Type B pancreatic cell (in vitro differentiated cells): ENCODE measurements at regions not wholly inside any gene's neighbourhood (a gene's known extent, or its start where the extent isn't known, plus 50 kb on each side); places are given as distances from the start of the nearest gene placed in this dataset.

Experiments
- DNase-seq: peaks from one replicate; pipeline ENCODE4 v3.0.0; 2021; ENCODE audit warnings: mixed read lengths; ENCODE audit not compliant: unreplicated experiment; ENCODE audit errors: extremely low spot score
- H3K27ac Mint-ChIP-seq: 2 replicates; pipeline ENCODE4 v1.8.0; 2021; ENCODE audit warnings: mild to moderate bottlenecking, mixed read lengths
- H3K27me3 Mint-ChIP-seq: 2 replicates; pipeline ENCODE4 v1.8.0; 2021; ENCODE audit warnings: mixed read lengths
- H3K36me3 Mint-ChIP-seq: 2 replicates; pipeline ENCODE4 v1.8.0; 2021; ENCODE audit warnings: mixed read lengths
- H3K4me1 Mint-ChIP-seq: one replicate; pipeline ENCODE4 v1.8.0; 2021; ENCODE audit warnings: mixed read lengths; ENCODE audit not compliant: unreplicated experiment
- H3K4me3 Mint-ChIP-seq: 2 replicates; pipeline ENCODE4 v1.8.0; 2021; ENCODE audit warnings: mild to moderate bottlenecking, mixed read lengths
- H3K9me3 Mint-ChIP-seq: 2 replicates; pipeline ENCODE4 v1.8.0; 2021; ENCODE audit warnings: mixed read lengths
- TF ChIP-seq, protein P1 (sequence below): fragments of 200-600 bp; sonication (generic); conservative IDR thresholded peaks from 2 replicates; pipeline ENCODE4 v1.5.0; 2021; ENCODE audit warnings: antibody characterized with exemption, mild to moderate bottlenecking

- Mint-ChIP-seq H3K36me3 (no peaks in the 10 kb centered on the region), H3K27me3 (no peaks in the 10 kb centered on the region), H3K27ac (peak overlapping the region; percentile 89), H3K4me3 (peak overlapping the region; percentile 56), H3K4me1 (peaks cover 18% of the 10 kb centered on the region), H3K9me3 (peaks cover 10% of the 10 kb centered on the region)
- DNase-seq: no peak
- TF ChIP-seq, protein P1, sequence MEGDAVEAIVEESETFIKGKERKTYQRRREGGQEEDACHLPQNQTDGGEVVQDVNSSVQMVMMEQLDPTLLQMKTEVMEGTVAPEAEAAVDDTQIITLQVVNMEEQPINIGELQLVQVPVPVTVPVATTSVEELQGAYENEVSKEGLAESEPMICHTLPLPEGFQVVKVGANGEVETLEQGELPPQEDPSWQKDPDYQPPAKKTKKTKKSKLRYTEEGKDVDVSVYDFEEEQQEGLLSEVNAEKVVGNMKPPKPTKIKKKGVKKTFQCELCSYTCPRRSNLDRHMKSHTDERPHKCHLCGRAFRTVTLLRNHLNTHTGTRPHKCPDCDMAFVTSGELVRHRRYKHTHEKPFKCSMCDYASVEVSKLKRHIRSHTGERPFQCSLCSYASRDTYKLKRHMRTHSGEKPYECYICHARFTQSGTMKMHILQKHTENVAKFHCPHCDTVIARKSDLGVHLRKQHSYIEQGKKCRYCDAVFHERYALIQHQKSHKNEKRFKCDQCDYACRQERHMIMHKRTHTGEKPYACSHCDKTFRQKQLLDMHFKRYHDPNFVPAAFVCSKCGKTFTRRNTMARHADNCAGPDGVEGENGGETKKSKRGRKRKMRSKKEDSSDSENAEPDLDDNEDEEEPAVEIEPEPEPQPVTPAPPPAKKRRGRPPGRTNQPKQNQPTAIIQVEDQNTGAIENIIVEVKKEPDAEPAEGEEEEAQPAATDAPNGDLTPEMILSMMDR: no peak
Observed at GRCh38 chr2:149994057-149994728, 406.6 kb upstream of the MMADHC start.

GRCh38 chr2:149993316-149993715 lies 405.7 kb upstream of the MMADHC start:
- H3K4me3 Mint-ChIP-seq: no peak overlapping the region
- H3K4me1 Mint-ChIP-seq: peaks cover 18% of the 10 kb centered on the region
- H3K27me3 Mint-ChIP-seq: no peaks in the 10 kb centered on the region
- H3K9me3 Mint-ChIP-seq: peaks cover 10% of the 10 kb centered on the region
- H3K36me3 Mint-ChIP-seq: no peaks in the 10 kb centered on the region
- TF ChIP-seq, protein P1: no peak
- no peak for DNase-seq
- no peak overlapping the region for H3K27ac Mint-ChIP-seq

GRCh38 chr2:149991576-149991975 lies 404.0 kb upstream of the MMADHC start:
- peaks cover 10% of the 10 kb centered on the region for H3K9me3 Mint-ChIP-seq
- TF ChIP-seq, protein P1: no peak
- H3K4me3 Mint-ChIP-seq: no peak overlapping the region
- no peaks in the 10 kb centered on the region for H3K36me3 Mint-ChIP-seq
- no peaks in the 10 kb centered on the region for H3K27me3 Mint-ChIP-seq
- DNase-seq: no peak
- H3K27ac Mint-ChIP-seq: no peak overlapping the region
- H3K4me1 Mint-ChIP-seq: peaks cover 18% of the 10 kb centered on the region

DNA sequence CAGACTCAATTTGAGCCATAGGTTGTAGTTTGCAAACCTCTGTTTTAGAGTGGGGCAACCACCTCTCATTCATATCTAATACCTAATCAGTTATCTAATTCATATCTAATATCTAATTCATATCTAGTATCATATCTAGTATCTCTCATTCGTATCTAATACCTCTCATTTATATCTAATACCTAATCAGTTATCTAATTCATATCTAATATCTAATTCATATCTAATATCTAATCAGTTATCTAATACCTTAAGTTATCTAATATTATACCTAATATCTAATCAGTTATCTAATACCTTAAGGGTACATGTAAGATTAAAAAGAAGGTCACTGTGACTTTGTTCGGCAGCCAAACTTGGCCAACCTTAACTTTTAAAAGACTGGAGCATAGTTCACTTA lies 403.4 kb upstream of the MMADHC start:
- H3K4me3 Mint-ChIP-seq: no peak overlapping the region

GRCh38 chr2:149989447-149990063 lies 402.0 kb upstream of the MMADHC start:
- H3K9me3 Mint-ChIP-seq: peaks cover 5% of the 10 kb centered on the region
- no peak overlapping the region for H3K27ac Mint-ChIP-seq
- TF ChIP-seq, protein P1: no peak
- H3K4me3 Mint-ChIP-seq: no peak overlapping the region
- peaks cover 13% of the 10 kb centered on the region for H3K4me1 Mint-ChIP-seq
- no peaks in the 10 kb centered on the region for H3K36me3 Mint-ChIP-seq
- no peaks in the 10 kb centered on the region for H3K27me3 Mint-ChIP-seq
- DNase-seq: no peak

More for the DNA sequence above, 403.4 kb upstream of the MMADHC start:
- Mint-ChIP-seq H3K27ac (no peak overlapping the region), H3K27me3 (no peaks in the 10 kb centered on the region), H3K9me3 (peaks cover 10% of the 10 kb centered on the region), H3K36me3 (no peaks in the 10 kb centered on the region), H3K4me1 (peaks cover 18% of the 10 kb centered on the region)
- no peak for DNase-seq
- TF ChIP-seq, protein P1: no peak
